Dermis blood vessel endothelial cell (primary cell): ENCODE measurements at regions not wholly inside any gene's neighbourhood (a gene's known extent, or its start where the extent isn't known, plus 50 kb on each side); places are given as distances from the start of the nearest gene placed in this dataset.

Experiments used
- DNase-seq: peaks from one replicate; pipeline ENCODE4 v3.0.0; 2010

DNA sequence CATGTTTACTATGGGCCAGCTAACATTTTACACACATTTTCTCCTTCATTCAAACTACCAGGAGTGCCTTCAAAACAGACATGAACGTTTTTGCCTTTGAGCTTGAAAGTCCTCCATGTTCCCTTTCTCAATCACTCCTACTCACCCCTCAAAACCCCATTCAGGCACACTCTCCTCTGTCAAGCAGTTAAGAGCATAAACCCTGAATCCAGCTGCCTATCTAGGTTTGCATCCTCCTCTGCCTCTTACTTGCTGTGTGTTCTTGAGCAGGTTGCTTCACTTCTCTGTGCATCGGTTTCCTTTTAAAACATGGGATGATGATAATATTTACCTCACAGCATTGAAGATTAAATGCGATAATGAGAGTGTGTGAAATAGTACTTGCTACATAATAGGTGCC, 215.3 kb downstream of the HAPSTR1 start:
- DNase-seq = no peak

DNA sequence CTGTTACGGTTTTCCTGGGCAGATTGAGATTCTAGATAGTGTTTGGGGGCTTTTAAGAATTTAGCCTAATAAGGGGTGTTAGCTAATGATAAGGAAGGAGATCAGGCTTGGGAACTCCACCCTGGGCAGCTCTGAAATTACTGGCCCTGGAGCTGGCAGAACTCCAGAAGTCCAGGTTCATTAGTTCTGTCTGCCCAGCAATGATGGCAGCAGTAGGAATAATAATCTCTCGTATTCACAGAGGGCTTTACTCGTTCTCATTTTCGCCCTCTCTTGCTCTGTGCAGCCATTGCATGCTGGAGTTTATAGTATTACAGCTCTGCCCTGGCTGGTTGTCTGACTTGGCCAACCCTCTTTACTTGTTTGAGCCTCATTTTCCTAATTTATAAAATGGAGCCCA, 216.0 kb downstream of the HAPSTR1 start:
- DNase-seq = no peak

DNA sequence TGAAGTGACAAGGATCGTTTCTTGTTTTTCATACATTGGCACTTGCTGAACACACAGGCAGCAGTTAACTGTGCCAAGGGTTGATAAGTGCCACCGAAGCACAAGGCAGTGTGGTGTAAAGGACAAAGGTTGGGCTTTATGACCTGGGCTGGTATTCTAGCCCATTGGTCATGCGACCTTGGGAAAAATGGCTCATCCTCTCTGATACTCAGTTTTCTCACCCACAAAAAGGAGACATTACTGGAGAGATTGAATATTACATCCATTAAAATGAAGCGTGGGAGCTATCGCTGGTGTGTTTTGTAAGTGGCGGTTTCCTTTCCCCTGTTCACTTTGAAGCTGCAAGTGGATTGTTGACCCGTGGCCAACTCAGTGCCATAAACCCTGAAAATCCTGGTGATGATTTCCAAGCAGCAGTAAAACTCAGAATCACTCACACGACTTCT, 216.9 kb downstream of the HAPSTR1 start:
- DNase-seq = no peak

DNA sequence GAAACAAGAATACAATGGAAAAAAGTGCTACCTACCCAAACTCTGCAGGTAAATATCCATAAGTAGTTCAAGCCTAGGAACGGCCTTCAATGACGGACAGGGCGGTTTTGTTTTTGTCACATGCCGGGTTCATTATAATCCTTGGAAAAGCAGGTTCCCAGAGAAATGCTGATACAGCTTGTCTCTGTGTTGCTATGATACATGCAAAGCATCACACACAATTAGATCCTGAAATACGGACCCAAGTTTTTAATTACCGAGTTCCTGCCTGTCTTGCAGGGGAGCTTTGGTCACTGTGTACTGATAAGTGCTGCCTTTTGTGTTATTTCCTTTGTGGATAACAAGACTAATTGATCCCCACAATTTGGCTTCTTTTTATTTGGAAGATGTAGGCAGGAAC, 217.4 kb downstream of the HAPSTR1 start:
- no peak for DNase-seq

DNA sequence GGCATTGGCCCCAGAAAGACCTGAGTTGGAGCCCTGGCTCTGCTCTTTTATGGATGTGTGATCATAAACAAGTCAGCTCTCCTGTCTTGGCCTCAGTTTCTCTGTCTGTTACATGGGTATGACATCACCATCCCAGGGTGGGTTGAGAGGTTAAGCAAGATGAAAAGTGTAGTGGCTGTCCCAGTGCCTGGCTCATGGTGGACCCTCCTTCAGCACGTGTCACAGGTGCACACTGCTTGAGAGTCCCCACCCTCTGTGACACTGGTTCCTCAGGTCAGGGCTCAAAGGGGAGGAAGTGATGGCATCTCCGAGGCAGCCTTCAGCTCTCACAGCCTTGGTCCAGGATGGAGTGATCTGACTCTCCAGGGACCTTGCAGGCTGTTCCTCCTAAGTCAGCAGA, 218.4 kb downstream of the HAPSTR1 start:
- no peak for DNase-seq

DNA sequence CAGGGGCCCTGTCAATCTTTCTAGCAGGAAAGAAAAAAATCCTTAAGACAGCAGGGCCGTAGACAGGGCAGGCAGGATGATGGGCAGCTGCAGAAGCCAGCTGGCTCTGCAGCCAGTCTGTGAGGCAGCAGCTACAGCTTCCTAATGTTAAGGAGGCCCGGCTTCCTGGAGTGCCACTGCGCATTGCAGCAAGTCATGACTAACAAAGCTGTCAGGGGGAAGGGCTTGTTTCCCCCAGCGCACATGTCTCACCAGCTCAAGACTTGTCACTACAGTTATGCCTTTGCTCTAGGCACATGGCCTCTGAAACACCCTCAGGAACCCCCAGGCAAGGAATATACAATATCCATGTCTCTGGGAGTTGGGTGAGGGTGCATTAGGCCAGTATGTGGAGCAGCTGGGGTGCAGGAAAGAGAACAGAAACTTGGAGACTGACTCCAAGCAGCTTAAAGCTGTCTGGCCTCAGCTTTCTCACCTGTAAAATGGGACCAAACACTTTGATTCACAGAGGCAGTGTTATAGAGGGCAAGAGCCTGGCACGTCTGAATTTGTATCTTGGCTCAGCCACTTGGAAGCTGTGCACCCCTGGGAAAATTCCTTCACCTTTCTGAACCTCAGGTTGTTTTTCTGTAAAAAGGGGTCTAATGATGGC, 220.0 kb downstream of the HAPSTR1 start:
- DNase-seq = peak; percentile 8

DNA sequence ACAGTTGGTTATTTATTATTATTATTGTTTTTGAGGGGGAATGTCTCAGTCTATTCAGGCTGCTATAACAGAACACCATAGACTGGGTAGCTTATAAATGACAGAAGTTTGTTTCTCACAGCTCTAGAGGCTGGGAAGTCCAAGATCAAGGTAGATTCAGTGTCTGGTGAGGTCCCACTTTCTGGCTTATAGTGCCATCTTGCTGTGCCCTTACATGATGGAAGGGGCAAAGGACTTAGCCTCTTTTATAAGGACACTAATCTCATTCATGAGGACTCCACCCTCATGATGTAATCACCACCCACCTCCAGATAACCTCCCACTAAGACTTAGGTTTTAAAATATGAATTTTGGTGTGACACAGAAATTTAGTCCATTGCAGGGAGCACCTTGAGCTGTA, 224.6 kb downstream of the HAPSTR1 start:
- no peak for DNase-seq

DNA sequence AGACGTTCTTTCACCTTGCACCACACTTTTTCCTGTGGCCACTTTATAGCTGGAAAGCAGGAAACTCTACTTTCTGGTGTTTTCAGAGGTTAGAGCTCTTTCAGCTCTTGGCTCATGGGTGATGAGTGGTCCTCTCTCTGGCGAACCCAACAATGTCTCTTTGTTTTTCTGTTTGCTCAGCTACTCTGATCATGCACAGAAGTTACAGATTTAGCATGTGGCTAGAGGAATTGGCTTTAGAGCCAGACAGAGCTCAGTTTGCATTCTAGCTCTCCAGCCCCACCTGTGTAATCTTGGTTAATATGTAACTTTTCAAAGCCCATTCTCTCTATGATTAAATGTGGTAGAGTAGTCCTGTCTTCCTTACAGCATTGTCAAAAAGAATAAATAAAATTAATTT, 225.2 kb downstream of the HAPSTR1 start:
- no peak for DNase-seq

DNA sequence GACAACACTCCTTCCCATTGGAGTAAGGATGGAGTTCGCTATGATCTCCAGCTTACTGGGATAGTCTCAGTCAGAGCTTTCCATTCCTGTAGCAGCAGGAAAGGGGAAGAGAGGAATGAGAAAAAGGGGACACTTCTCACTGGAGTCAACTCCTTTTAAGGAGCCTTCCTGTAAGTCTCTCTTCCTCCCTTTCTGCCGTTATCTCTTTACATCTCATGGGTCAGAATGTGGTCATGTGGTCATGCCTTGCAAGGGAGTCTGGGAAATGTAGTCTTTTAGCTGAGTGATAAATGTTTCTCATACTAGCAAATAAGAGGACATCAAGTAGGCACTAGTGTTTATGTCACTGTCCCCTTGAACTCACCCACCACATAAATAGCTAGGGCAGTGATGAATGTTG, 227.3 kb downstream of the HAPSTR1 start:
- DNase-seq = no peak

DNA sequence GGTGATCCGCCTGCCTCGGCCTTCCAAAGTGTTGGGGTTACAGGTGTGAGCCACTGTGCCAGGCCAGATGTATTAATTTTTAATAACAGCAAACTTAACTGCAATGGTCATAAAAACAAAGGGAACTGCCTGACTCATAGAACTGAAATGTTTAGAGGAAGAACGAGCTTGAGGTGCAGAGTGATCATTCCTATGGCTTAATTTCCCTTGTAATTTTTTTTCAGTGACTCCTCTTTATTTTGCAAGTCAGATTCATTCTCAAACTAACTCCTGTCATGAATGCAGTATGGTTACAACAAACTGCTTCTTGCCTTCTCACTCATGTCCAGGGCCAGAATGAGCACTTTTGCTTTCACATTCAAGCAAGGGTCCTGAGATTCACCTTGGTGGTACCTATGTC, 231.3 kb downstream of the HAPSTR1 start:
- DNase-seq = no peak

DNA sequence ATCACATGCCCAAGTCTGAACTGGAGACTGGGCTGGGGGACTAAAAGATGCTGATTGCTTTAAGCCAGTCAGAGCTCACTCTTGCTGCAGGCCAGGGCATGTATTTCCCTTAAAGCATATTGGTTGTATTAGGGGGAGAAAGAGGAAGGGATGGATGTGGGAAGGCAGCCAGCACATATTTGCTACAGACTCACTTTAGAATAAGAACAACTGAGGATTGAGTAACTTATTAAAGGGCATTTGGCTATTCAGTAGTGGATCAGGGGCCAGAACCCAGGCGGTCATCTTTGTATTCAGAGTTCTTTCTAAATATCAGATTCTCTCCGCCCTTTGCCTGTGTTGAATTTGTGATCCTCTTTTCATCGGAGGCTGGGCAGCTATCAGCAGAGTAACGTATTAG, 231.7 kb downstream of the HAPSTR1 start:
- no peak for DNase-seq

DNA sequence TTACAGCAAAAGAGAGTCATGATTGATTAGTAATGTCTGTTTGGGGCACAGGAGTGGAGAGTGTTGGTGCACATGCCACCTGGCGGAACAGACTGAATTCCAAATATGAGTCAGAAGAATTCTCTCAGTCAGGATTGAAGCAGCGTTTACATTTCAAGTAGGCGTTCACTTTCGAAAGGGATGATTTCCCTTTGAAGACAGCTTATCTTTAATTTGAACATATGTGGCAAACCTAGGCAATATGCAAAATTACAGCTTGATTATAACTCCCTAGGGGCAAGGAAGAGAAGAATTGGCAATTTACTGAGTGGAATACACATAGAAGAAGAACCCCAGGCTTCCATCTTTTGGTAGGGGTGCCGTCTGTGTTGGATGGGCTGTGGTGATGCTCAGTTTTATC, 235.8 kb downstream of the HAPSTR1 start:
- no peak for DNase-seq

DNA sequence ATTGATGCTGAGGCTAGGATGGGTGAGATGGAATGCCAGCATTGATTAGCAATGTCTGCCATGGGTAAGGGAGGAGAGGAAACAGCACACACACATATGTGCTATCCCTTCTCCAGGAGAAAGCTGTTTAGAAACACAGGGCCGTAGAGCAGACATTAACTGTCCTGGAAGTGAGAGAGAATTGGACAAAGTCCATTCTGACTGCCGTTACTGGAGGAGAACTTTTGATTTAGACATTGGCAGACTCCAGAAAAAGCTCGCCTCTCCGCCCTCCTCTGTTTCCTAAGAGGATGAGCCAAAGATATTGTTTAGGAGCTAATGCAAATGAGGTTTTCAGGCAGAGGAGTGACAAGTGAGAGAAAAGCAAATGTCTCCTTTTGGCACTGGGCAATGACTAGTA, 237.0 kb downstream of the HAPSTR1 start:
- no peak for DNase-seq

DNA sequence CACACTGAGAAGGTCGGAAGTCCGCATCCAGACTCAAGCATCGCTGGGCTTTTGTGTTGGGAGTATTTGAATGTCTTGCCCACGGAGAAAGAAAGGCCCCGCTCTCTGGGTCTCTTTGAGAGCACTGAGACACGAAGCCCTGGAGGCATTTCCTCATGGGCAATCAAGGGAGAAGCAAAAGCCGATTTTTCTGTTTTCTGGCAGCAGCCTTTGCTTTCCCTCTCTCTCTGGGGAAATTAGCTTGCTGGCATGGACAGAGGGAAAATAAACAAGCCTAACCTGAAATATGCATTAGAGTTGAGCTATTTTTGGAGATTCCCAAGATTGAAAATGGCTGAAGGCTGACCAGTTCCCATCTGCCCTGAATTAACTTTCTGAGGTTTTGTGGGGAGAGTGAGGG, 238.7 kb downstream of the HAPSTR1 start:
- DNase-seq = no peak

DNA sequence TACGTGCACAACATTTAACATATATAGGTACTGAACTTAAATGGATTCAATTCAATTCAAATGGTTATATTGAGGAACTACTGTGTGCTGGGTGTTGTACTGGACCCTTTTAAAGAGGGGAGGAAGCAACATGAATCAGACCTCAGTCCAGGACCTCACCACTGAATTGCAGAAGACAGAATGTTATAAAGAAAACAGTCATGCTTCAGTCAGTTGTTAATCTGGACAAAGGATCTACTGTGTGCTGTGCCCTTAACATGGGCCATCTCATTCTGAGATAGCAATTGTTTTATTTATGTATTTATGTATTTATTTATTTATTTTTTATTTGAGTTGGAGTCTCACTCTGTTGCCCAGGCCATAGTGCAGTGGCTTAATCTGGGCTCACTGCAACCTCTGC, 240.1 kb downstream of the HAPSTR1 start:
- DNase-seq = no peak

DNA sequence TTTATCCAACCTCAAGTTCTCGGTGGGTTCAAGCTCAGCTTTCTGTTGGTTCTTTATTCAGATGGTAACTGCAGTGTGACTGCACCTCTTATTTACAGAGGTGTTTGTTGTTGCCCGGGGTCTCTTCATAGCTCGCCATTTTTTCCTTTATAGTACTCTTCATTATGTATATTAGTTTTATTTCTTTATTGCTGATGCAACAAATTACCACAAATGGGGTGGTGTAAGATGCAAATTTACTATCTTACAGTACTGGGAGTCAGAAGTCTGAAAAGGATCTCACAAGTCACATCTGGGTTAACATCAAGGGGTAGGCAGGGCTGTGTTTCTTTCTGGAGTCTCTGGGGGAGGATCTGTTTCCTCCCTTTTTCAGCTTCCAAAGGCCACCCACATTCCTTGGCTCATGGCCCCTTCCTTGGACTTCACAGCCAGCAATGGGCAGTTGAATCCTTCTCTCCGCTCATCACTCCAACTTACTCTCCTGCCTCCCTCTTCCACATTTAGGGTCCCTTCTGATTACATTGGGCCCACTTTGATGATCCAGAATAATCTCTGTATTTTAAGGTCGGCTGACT, 241.2 kb downstream of the HAPSTR1 start:
- no peak for DNase-seq

DNA sequence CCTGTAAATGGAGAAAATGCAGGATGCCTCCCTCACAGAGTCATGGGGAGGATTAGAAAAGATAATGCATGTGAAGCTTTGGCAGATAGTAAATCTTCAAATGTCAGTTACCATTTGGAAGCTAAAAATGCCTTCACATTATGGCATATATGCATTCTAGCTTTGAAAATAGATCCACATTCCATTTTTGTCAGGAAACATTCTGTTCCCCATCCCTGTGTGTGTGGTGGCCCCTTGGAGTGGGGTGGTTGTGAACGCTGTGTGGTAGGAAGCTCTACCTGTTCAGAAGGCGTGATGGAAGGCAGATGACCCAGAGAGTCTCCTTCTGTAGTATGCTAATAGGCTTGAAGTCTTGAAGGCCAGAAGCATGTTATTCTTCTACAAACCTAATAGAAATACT, 242.0 kb downstream of the HAPSTR1 start:
- no peak for DNase-seq

DNA sequence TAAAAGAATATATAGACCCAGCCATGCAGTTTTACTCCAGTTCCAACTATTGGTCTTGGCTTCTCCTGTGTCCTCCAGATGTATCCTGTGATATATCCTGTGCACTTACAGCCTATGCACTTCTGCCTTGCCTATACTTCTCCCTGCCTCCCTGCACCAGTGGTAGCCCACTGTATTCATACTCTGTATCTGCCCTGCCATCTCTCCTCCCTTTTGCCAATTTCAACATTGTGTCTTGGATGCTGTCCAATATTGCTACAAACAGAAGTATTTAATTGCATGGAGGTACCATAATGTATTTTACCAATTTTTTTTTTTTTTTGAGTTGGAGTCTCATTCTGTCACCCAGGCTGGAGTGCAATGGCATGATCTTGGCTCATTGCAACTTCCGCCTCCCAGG, 242.7 kb downstream of the HAPSTR1 start:
- peak; percentile 17 for DNase-seq

DNA sequence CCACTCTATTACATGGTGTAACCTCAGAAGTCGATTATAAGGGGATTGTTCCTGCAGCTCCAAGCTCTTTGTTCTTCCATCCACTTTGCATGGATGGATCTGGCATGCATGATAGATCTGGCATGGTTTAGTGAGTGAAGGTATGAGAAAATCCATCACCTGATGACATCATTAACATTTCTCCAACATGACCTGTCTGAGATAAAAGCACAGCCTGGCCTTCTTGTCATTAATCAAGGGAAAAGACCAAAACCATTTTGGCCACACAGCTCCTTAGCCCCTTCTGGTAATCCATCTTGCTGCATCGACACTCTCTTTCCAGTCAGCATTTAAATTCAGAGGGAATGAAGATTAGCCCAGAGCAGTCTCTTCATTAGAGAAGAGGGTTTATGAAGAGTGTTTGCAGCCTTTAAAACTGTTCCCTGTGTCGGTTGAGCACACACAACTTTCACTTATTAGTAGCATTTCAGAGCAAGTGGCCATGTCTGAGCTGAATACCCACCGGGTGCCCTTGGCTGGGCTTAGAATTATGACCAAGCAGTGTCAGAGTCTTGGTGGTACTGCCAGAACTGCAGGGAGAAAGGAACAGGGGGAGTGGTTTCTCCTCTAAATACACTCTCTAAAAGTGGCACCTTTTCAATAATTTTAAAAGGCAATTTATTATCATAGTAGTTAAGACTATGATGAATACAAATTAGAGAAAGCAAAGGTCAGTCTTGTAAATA, 246.0 kb downstream of the HAPSTR1 start:
- DNase-seq = no peak

DNA sequence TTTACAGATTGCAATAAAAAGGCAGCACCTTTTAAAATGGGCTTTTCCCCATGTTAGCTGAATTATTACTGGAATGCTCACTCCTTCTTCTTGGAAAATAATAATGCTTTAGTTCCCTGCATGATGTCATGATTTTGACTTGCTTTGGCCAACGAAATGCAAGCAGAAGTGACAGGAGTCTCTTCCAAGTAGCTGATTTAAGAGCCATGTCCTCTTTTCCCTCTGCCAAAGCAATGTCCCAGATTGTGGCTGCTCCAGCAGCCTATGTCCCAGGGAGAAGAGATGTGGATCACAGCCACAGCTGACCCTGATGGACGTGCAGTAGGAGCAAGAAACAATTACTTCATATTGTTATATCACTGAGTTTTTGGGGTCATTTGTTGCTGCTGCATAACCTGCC, 246.6 kb downstream of the HAPSTR1 start:
- DNase-seq = no peak

DNA sequence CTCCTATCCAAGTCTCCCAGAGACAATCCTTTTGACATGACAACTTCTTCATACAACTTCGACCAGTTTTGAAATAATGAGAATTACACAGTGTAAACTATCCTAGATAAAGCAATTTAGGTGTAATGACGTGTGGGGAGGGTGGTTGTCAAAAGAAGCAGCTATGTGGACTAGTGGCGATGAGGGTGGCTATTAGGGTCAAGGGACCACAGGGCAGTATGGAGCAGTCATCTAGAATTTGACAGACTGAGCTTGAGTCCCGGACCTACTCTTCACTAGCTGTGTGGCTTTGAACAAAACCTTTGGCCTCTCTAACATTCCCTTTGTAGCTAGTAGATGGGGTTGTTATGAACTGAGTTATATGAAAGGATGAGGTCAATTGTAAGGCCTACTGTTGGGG, 247.1 kb downstream of the HAPSTR1 start:
- DNase-seq = no peak

DNA sequence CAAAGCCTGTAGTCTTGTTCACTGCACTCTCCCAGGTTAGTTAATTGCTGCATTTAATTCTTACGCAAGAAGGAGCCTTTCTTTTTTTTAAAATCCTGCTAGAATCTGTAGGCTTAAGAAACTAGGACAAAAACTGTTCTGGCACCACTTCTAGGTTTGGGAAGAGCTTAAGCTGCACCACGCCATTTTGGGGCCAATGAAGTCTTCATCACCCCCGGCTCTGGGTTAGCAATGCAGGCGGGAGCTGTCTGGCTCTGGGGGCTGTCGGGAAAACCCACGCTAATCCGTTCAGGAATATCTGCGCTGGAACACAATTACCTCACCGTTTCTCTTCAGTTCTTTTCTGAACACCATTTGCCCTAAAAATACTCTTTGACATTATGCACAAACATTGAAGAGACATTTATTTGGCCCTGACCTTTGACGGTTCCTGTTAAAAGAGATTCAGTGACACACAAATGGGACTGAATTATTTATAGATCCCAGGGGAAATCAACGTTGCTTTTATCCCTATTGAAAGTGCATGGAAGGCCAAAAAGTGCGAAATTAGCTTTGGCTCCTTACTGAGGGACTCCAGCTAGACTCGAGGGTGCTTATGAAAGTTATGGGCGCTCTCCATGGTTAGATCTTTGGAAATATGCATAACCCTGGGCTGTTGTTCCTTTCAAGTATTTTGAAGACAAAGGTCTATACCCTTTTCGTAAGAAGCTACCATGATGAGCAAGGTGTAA, 249.2 kb downstream of the HAPSTR1 start:
- no peak for DNase-seq

DNA sequence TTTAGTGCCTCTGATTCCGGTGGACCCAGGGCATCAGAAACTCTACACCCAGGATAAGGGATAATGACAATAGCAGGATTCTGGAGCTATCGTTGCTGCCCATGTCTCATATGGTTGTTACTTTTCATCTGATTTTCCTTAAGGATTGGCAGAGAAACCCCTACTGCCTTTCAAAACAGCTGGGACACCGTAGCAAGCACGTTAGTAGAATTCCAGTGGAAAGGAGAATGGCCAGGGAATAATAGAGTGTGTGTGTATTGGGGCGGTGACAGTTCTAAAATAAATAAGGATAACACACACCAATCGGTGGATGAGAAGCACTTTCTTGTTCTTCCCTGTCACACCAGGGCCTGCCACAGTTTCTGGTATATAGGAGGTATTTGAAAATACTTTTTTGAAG, 251.8 kb downstream of the HAPSTR1 start:
- DNase-seq = no peak

DNA sequence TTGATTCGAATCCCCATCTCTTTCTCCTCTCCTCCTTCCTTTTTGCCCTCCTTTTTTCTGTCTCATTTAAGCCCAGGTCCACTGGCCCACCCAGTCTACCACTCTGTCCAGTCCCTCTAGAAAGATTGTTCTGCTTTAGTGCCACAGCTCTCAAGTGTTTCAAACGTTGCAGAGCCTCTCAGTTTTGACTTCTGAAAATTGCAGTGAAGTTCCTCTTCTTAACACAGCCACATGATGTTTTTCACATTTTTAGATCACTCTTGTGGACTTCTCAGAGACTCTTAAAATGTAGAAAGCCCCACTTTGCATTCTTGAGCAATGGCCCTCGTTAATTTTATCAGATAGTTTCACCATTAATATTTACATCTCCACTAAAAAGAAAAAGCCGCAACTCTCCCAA, 253.1 kb downstream of the HAPSTR1 start:
- DNase-seq = no peak
